A673 (cell line): ENCODE measurements at regions not wholly inside any gene's neighbourhood (a gene's known extent, or its start where the extent isn't known, plus 50 kb on each side); places are given as distances from the start of the nearest gene placed in this dataset.
"Not testable (repeated sequence)": the region's sequence is repeated elsewhere in the genome, so short reads cannot be mapped to it uniquely, and the experiment has no call there.

Experiments used
- BruUV-seq: library from RNA; stranded (reverse); fragments of 400-500 nt; replicated peaks from 2 replicates; lab custom pipeline; 2021; lab: Mats Ljungman, UMichigan
- CTCF ChIA-PET: fragments of 300-600 bp; sonication (Branson Sonifier 250); formaldehyde crosslinking; loops from one replicate; lab custom pipeline; 2022; ENCODE audit warnings: antibody characterized with exemption; lab: Charles Lee
- POLR2A ChIA-PET: fragments of 300-600 bp; sonication (Branson Sonifier 250); formaldehyde crosslinking; loops from one replicate; lab custom pipeline; 2022; ENCODE audit warnings: antibody characterized with exemption; ENCODE audit not compliant: low non-redundant PET; lab: Charles Lee
- DNase-seq: peaks from one replicate; pipeline ENCODE4 v3.0.0-alpha.2; 2015; ENCODE audit warnings: low spot score
- H3K27ac ChIP-seq: fragments of 200-600 bp; sonication (generic); 2 replicates; pipeline ENCODE4 v1.5.1; 2016; ENCODE audit warnings: mixed run types, low read depth, mild to moderate bottlenecking, mixed read lengths, antibody characterized with exemption, low read length; ENCODE audit not compliant: poor library complexity, severe bottlenecking
- H3K27me3 ChIP-seq: fragments of 200-600 bp; sonication (generic); replicated peaks from 2 replicates; pipeline ENCODE4 v1.6.1; 2017; ENCODE audit warnings: mixed run types, low read depth, mild to moderate bottlenecking, mixed read lengths, antibody characterized with exemption, low read length; ENCODE audit not compliant: insufficient read depth, poor library complexity
- H3K36me3 ChIP-seq: fragments of 200-600 bp; sonication (generic); 2 replicates; pipeline ENCODE4 v1.6.1; 2016; ENCODE audit warnings: mixed run types, mild to moderate bottlenecking, mixed read lengths, antibody characterized with exemption, low read length; ENCODE audit not compliant: insufficient read depth, poor library complexity, severe bottlenecking
- H3K4me1 ChIP-seq: fragments of 200-600 bp; sonication (generic); 2 replicates; pipeline ENCODE4 v1.6.1; 2017; ENCODE audit warnings: mixed run types, mild to moderate bottlenecking, mixed read lengths, antibody characterized with exemption, low read length; ENCODE audit not compliant: insufficient read depth, poor library complexity, severe bottlenecking
- H3K4me3 ChIP-seq: fragments of 200-600 bp; sonication (generic); 2 replicates; pipeline ENCODE4 v1.5.1; 2016; ENCODE audit warnings: low read depth, mixed run types, mild to moderate bottlenecking, mixed read lengths, low read length; ENCODE audit not compliant: poor library complexity, severe bottlenecking
- H3K9me3 ChIP-seq: fragments of 200-600 bp; sonication (generic); 2 replicates; pipeline ENCODE4 v1.6.1; 2016; ENCODE audit warnings: mixed run types, low read depth, mild to moderate bottlenecking, mixed read lengths, antibody characterized with exemption, low read length; ENCODE audit not compliant: poor library complexity, severe bottlenecking
- EZH2 ChIP-seq: fragments of 200-600 bp; sonication (generic); IDR thresholded peaks from 2 replicates; pipeline ENCODE4 v1.6.1; 2017; ENCODE audit warnings: borderline replicate concordance, low read depth, mild to moderate bottlenecking, mixed read lengths, antibody characterized with exemption, low read length; ENCODE audit not compliant: poor library complexity, severe bottlenecking
- intact Hi-C: fragments of 100-400 bp; cut with micrococcal nuclease; formaldehyde crosslinking; loops from one replicate; pipeline ENCODE4 v1.10.0; 2022; ENCODE audit not compliant: unreplicated experiment
- TF ChIP-seq, protein P1 (sequence below): fragments of 300-800, 200-600 bp; sonication (generic); conservative IDR thresholded peaks from 2 replicates; pipeline ENCODE4 v1.5.1; 2017; ENCODE audit warnings: low read depth, mild to moderate bottlenecking, antibody characterized with exemption, low read length, moderate library complexity, mixed read lengths

DNA sequence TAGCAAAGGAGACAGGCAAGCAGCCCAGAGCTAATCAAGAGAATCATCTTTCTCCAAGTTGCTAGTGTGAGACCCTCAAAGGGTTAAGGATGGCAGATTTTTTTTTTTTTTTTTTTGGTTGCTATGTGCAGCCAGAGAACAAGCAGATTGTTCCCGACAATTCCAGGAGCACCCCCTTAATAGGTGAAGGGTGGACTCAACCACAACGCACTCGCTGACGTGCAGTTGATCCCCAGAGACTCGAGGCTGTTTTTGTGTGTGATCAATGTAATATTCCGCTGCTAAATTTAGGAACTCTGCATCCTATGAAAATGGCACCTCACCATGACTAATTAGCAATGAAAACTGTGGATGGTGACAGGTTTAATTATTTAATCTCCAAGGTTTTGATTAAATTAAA lies 789.0 kb downstream of the KCNA4 start:
- Histone ChIP-seq H3K4me3 (no peak overlapping the region), H3K36me3 (no peaks in the 10 kb centered on the region), H3K9me3 (no peaks in the 10 kb centered on the region), H3K27me3 (no peaks in the 10 kb centered on the region), H3K27ac (no peak overlapping the region), H3K4me1 (no peaks in the 10 kb centered on the region)
- no TSS peak for BruUV-seq
- intact Hi-C loops: no loop called here
- TF ChIP-seq, protein P1, sequence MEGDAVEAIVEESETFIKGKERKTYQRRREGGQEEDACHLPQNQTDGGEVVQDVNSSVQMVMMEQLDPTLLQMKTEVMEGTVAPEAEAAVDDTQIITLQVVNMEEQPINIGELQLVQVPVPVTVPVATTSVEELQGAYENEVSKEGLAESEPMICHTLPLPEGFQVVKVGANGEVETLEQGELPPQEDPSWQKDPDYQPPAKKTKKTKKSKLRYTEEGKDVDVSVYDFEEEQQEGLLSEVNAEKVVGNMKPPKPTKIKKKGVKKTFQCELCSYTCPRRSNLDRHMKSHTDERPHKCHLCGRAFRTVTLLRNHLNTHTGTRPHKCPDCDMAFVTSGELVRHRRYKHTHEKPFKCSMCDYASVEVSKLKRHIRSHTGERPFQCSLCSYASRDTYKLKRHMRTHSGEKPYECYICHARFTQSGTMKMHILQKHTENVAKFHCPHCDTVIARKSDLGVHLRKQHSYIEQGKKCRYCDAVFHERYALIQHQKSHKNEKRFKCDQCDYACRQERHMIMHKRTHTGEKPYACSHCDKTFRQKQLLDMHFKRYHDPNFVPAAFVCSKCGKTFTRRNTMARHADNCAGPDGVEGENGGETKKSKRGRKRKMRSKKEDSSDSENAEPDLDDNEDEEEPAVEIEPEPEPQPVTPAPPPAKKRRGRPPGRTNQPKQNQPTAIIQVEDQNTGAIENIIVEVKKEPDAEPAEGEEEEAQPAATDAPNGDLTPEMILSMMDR: no peak
- TF ChIP-seq EZH2: no peak
- ChIA-PET POLR2A (no interaction called here), CTCF (no interaction called here)
- DNase-seq: no peak

DNA sequence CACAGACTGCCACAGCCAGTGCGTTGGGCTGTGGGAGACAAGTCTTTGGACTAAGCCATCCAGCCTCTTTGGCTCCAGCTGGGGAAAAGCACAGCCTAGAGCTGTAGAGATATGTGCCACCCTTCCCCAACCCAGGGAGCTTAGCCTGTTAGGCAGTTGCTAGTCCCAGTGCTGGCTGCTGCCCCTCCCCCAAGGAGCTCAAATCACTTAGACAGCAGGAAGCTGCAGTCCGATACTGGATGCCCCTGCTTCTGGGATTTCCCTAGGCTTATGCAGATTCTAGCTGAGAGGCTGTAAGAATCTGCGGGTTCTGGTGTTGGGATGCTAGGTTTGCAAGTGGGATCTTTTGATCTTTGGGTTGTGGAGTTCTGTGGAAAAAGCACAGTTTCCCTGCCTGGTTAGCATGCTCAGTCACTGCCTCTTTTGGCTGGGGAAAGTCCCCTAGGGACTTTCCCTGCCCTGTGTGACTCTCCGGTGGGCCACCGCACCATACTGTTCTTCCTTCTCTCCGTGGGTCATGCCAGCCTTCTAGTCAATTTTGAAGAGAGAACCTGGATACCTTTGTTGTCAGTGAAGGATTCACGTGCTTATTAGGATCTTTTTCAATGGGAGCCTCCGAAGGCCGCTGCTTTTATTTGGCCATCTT lies 792.0 kb downstream of the KCNA4 start:
- Histone ChIP-seq H3K4me1 (no peaks in the 10 kb centered on the region), H3K27ac (no peak overlapping the region), H3K27me3 (no peaks in the 10 kb centered on the region), H3K9me3 (peaks cover 4% of the 10 kb centered on the region), H3K4me3 (no peak overlapping the region), H3K36me3 (no peaks in the 10 kb centered on the region)
- TF ChIP-seq, protein P1: no peak
- TF ChIP-seq EZH2: no peak
- ChIA-PET CTCF (no interaction called here), POLR2A (no interaction called here)
- intact Hi-C loops: no loop called here
- DNase-seq: peak; percentile 37
- BruUV-seq: no TSS peak

DNA sequence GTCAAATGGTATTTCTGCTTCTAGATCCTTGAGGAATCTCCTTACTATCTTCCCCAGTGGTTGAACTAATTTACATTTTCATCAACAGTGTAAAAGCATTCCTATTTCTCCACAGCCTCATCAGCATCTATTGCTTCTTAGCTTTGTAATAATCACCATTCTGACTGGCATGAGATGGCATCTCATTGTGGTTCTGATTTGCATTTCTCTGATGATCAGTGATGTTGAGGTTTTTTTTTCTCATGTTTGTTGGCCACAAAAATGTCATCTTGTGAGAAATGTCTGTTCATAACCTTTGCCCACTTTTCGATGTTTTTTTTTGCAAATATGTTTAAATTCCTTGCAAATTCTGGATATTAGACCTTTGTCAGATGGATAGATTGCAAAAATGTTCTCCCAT lies 797.3 kb downstream of the KCNA4 start:
- H3K27me3 ChIP-seq, H3K9me3 ChIP-seq, H3K27ac ChIP-seq, H3K4me1 ChIP-seq, H3K4me3 ChIP-seq, DNase-seq, CTCF ChIA-PET, intact Hi-C loops, H3K36me3 ChIP-seq, BruUV-seq, POLR2A ChIA-PET: not testable (repeated sequence)

GRCh38 chr11:29217901-29218300 lies 798.9 kb downstream of the KCNA4 start:
- no peaks in the 10 kb centered on the region for H3K27me3 ChIP-seq
- no peak overlapping the region for H3K4me3 ChIP-seq
- no peak overlapping the region for H3K27ac ChIP-seq
- H3K9me3 ChIP-seq: peaks cover 6% of the 10 kb centered on the region
- intact Hi-C loops: no loop called here
- no peak for DNase-seq
- ChIA-PET POLR2A (no interaction called here), CTCF (no interaction called here)
- no peaks in the 10 kb centered on the region for H3K36me3 ChIP-seq
- TF ChIP-seq EZH2: no peak
- TF ChIP-seq, protein P1: no peak
- no peaks in the 10 kb centered on the region for H3K4me1 ChIP-seq
- no TSS peak for BruUV-seq
